Duodenal mucosa (tissue), 2 donors: ENCODE measurements at regions not wholly inside any gene's neighbourhood (a gene's known extent, or its start where the extent isn't known, plus 50 kb on each side); places are given as distances from the start of the nearest gene placed in this dataset.

Source experiments
- H3K27ac ChIP-seq: one replicate; pipeline ENCODE4 v1.7.0; 2013; ENCODE audit warnings: low read depth, low read length
- H3K27me3 ChIP-seq, 2 donors: one replicate each; pipeline ENCODE4 v1.7.0; 2013; ENCODE audit warnings: low read length in 2 of 2, control low read depth in 1 of 2; ENCODE audit not compliant: insufficient read depth in 2 of 2, control insufficient read depth in 1 of 2
- H3K36me3 ChIP-seq, 2 donors: one replicate each; pipeline ENCODE4 v1.7.0; 2013; ENCODE audit warnings: low read length in 2 of 2, control low read depth in 1 of 2; ENCODE audit not compliant: insufficient read depth in 2 of 2, control insufficient read depth in 1 of 2
- H3K4me1 ChIP-seq, 2 donors: one replicate each; pipeline ENCODE4 v1.7.0; 2013; ENCODE audit warnings: low read length in 2 of 2, control low read depth in 1 of 2; ENCODE audit not compliant: insufficient read depth in 2 of 2, control insufficient read depth in 1 of 2
- H3K4me3 ChIP-seq, 2 donors: one replicate each; pipeline ENCODE4 v1.7.0; 2013; ENCODE audit warnings: low read length in 2 of 2, low read depth in 1 of 2
- H3K9ac ChIP-seq, 2 donors: one replicate each; pipeline ENCODE4 v1.7.0; 2013; ENCODE audit warnings: low read length in 2 of 2, low read depth in 1 of 2
- H3K9me3 ChIP-seq, 2 donors: one replicate each; pipeline ENCODE4 v1.7.0; 2013; ENCODE audit warnings: low read length in 2 of 2, control low read depth in 1 of 2; ENCODE audit not compliant: control insufficient read depth in 1 of 2

- peaks cover 3 to 8% of the 10 kb centered on the region in 2 donors for H3K27me3 ChIP-seq
- H3K36me3 ChIP-seq = no peaks in the 10 kb centered on the region
- H3K9me3 ChIP-seq = no peaks in the 10 kb centered on the region
- H3K27ac ChIP-seq = no peak overlapping the region
- no peak overlapping the region for H3K9ac ChIP-seq
- H3K4me3 ChIP-seq = no peak overlapping the region
- no peaks in the 10 kb centered on the region for H3K4me1 ChIP-seq
Measured at GRCh38 chr10:131616040-131616439, 284.8 kb upstream of the PPP2R2D start.

- Histone ChIP-seq H3K9me3 (no peaks in the 10 kb centered on the region), H3K9ac (no peak overlapping the region), H3K36me3 (no peaks in the 10 kb centered on the region), H3K27ac (no peak overlapping the region), H3K4me3 (no peak overlapping the region), H3K27me3 (peaks cover 3 to 8% of the 10 kb centered on the region in 2 donors), H3K4me1 (no peaks in the 10 kb centered on the region)
Measured at GRCh38 chr10:131617113-131617858, 283.5 kb upstream of the PPP2R2D start.

GRCh38 chr10:131618587-131619267, 282.1 kb upstream of the PPP2R2D start:
- Histone ChIP-seq H3K9ac (no peak overlapping the region), H3K27ac (no peak overlapping the region), H3K36me3 (no peaks in the 10 kb centered on the region), H3K4me3 (no peak overlapping the region), H3K27me3 (peaks cover 2 to 8% of the 10 kb centered on the region in 2 donors), H3K9me3 (no peaks in the 10 kb centered on the region), H3K4me1 (no peaks in the 10 kb centered on the region)

GRCh38 chr10:131620314-131620713, 280.5 kb upstream of the PPP2R2D start:
- no peaks in the 10 kb centered on the region for H3K9me3 ChIP-seq

GRCh38 chr10:131620904-131621303, 279.9 kb upstream of the PPP2R2D start:
- Histone ChIP-seq H3K27ac (no peak overlapping the region), H3K4me1 (no peaks in the 10 kb centered on the region), H3K9ac (no peak overlapping the region), H3K4me3 (no peak overlapping the region), H3K9me3 (no peaks in the 10 kb centered on the region), H3K27me3 (no peaks in the 10 kb centered on the region), H3K36me3 (no peaks in the 10 kb centered on the region)

More at GRCh38 chr10:131620314-131620713, 280.5 kb upstream of the PPP2R2D start:
- H3K27me3 ChIP-seq = peaks cover 0 to 5% of the 10 kb centered on the region in 2 donors
- no peak overlapping the region for H3K27ac ChIP-seq
- H3K36me3 ChIP-seq = no peaks in the 10 kb centered on the region
- no peak overlapping the region for H3K4me3 ChIP-seq
- H3K9ac ChIP-seq = no peak overlapping the region
- H3K4me1 ChIP-seq = no peaks in the 10 kb centered on the region

- Histone ChIP-seq H3K4me1 (no peaks in the 10 kb centered on the region), H3K36me3 (no peaks in the 10 kb centered on the region), H3K9me3 (no peaks in the 10 kb centered on the region), H3K27ac (no peak overlapping the region), H3K27me3 (no peaks in the 10 kb centered on the region), H3K9ac (no peak overlapping the region), H3K4me3 (no peak overlapping the region)
Measured at GRCh38 chr10:131621784-131622624, 278.8 kb upstream of the PPP2R2D start.

GRCh38 chr10:131625041-131625440, 275.8 kb upstream of the PPP2R2D start:
- Histone ChIP-seq H3K36me3 (no peaks in the 10 kb centered on the region), H3K4me3 (no peak overlapping the region), H3K9ac (no peak overlapping the region), H3K27ac (no peak overlapping the region), H3K9me3 (peaks cover 0 to 4% of the 10 kb centered on the region in 2 donors), H3K27me3 (no peaks in the 10 kb centered on the region), H3K4me1 (no peaks in the 10 kb centered on the region)

GRCh38 chr10:131626274-131626673, 274.5 kb upstream of the PPP2R2D start:
- H3K4me1 ChIP-seq = no peaks in the 10 kb centered on the region
- peaks cover 0 to 4% of the 10 kb centered on the region in 2 donors for H3K9me3 ChIP-seq
- H3K9ac ChIP-seq = no peak overlapping the region
- no peaks in the 10 kb centered on the region for H3K27me3 ChIP-seq
- no peak overlapping the region for H3K27ac ChIP-seq
- no peaks in the 10 kb centered on the region for H3K36me3 ChIP-seq
- no peak overlapping the region for H3K4me3 ChIP-seq

GRCh38 chr10:131629026-131629770, 271.6 kb upstream of the PPP2R2D start:
- no peak overlapping the region for H3K4me3 ChIP-seq
- no peak overlapping the region for H3K27ac ChIP-seq
- H3K9ac ChIP-seq = no peak overlapping the region
- no peaks in the 10 kb centered on the region for H3K4me1 ChIP-seq
- peaks cover 0 to 4% of the 10 kb centered on the region in 2 donors for H3K9me3 ChIP-seq
- H3K27me3 ChIP-seq = no peaks in the 10 kb centered on the region
- no peaks in the 10 kb centered on the region for H3K36me3 ChIP-seq
